ENCODE measurements at regions not wholly inside any gene's neighbourhood (a gene's known extent, or its start where the extent isn't known, plus 50 kb on each side); places are given as distances from the start of the nearest gene placed in this dataset.

DNA sequence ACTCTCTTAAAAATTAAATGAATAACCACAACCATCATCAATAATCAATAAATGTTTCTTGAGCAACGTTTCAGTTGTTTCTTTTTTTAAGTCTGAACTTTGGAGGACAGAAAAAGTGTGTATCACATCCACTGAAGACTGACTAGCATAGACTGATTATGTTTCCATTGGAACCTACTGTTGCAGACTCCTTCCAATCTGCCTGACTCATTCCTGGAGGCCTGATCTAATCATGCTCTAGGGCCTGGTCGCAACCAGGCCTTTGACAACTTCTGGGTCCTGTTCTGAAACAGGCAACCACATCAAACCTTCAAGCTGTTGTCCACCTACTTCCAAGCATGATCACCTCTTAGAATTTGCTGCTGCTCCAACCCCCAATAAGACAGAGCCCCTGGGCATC lies 109.2 kb upstream of the NUDT7 start:
- intact Hi-C loops (cut with DNase I; ENCODE audit: low total_unique reads): no loop called here
- DNase-seq: no peak
- H3K36me3 ChIP-seq: no peaks in the 10 kb centered on the region
- no peaks in the 10 kb centered on the region for H3K9me3 ChIP-seq
- no peak overlapping the region for H3K27ac ChIP-seq
- H3K4me3 ChIP-seq: no peak overlapping the region
- in situ Hi-C loops (cut with MboI; ENCODE audit: low pct_ligation_motif_present in 1 of 4, low pct_unique_long_range_greater_than_20kb in 1 of 4, low sequenced_read_pairs in 3 of 4): no loop called here
- 17 to 41% methylated on average over 1 to 2 of the region's 2 CpGs for WGBS, 2 donors (ENCODE audit: low coverage in 1 of 2)
- H3K4me1 ChIP-seq: no peaks in the 10 kb centered on the region
- TF ChIP-seq CTCF (IDR thresholded peaks at IDR 0.05) (no peak), POLR2A (IDR thresholded peaks at IDR 0.05) (no peak), EP300 (IDR thresholded peaks at IDR 0.05; ENCODE audit: low read depth) (no peak), POLR2AphosphoS5 (IDR thresholded peaks at IDR 0.05) (no peak)
- H3K27me3 ChIP-seq: no peaks in the 10 kb centered on the region

- TF ChIP-seq POLR2A (IDR thresholded peaks at IDR 0.05): no peak
- TF ChIP-seq CTCF (IDR thresholded peaks at IDR 0.05): no peak
- Histone ChIP-seq H3K9me3 (no peaks in the 10 kb centered on the region), H3K4me3 (no peak overlapping the region), H3K27me3 (no peaks in the 10 kb centered on the region), H3K4me1 (no peaks in the 10 kb centered on the region), H3K36me3 (no peaks in the 10 kb centered on the region), H3K27ac (no peak overlapping the region)
- 69 to 74% methylated on average over 3 of the region's 3 CpGs for WGBS, 2 donors (ENCODE audit: low coverage in 1 of 2)
- DNase-seq: no peak
- in situ Hi-C loops (cut with MboI; ENCODE audit: low pct_ligation_motif_present in 1 of 4, low pct_unique_long_range_greater_than_20kb in 1 of 4, low sequenced_read_pairs in 3 of 4) (no loop called here), intact Hi-C loops (cut with DNase I; ENCODE audit: low total_unique reads) (no loop called here)
Observed at GRCh38 chr16:77617553-77617952, 104.8 kb upstream of the NUDT7 start.

DNA sequence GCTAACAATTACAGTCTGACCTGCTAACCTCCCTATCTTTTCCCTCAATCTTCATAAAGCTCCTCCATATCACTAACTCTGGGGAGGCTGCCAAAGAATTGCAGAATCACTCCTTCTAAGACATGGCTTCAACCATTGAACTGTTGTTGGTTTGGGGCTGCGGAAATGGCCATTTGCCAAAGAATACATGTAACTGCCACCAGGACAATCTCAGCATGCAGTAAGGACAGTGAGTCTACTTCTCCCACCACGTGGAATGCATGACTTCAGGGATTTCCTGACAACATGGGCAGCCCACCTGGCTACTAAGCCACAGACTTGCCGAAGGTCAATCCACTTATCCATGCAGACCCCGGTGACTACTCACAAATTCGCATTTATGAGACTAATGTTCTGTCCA lies 104.3 kb upstream of the NUDT7 start:
- Histone ChIP-seq H3K4me3 (no peak overlapping the region), H3K36me3 (no peaks in the 10 kb centered on the region), H3K27me3 (no peaks in the 10 kb centered on the region), H3K9me3 (no peaks in the 10 kb centered on the region), H3K4me1 (no peaks in the 10 kb centered on the region), H3K27ac (no peak overlapping the region)
- 73 to 81% methylated on average over 4 to 5 of the region's 5 CpGs for WGBS, 2 donors (ENCODE audit: low coverage in 1 of 2)
- intact Hi-C loops (cut with DNase I; ENCODE audit: low total_unique reads): no loop called here
- no peak for TF ChIP-seq POLR2AphosphoS5 (IDR thresholded peaks at IDR 0.05)
- TF ChIP-seq POLR2A (IDR thresholded peaks at IDR 0.05): no peak
- no peak for TF ChIP-seq CTCF (IDR thresholded peaks at IDR 0.05)
- in situ Hi-C loops (cut with MboI; ENCODE audit: low pct_ligation_motif_present in 1 of 4, low pct_unique_long_range_greater_than_20kb in 1 of 4, low sequenced_read_pairs in 3 of 4): no loop called here
- no peak for DNase-seq

- intact Hi-C loops (cut with DNase I; ENCODE audit: low total_unique reads) (no loop called here), in situ Hi-C loops (cut with MboI; ENCODE audit: low pct_ligation_motif_present in 1 of 4, low pct_unique_long_range_greater_than_20kb in 1 of 4, low sequenced_read_pairs in 3 of 4) (no loop called here)
- Histone ChIP-seq H3K27ac (no peak overlapping the region), H3K36me3 (no peaks in the 10 kb centered on the region), H3K9me3 (no peaks in the 10 kb centered on the region), H3K27me3 (no peaks in the 10 kb centered on the region), H3K4me3 (no peak overlapping the region), H3K4me1 (no peaks in the 10 kb centered on the region)
- 81% methylated on average over 5 of the region's 5 CpGs; no CpG with 5 or more reads in 1 of the 2 donors for WGBS, 2 donors (ENCODE audit: low coverage in 1 of 2)
- TF ChIP-seq POLR2A (IDR thresholded peaks at IDR 0.05) (no peak), CTCF (IDR thresholded peaks at IDR 0.05) (no peak), EP300 (IDR thresholded peaks at IDR 0.05; ENCODE audit: low read depth) (no peak), POLR2AphosphoS5 (IDR thresholded peaks at IDR 0.05) (no peak)
- no peak for DNase-seq
Observed at GRCh38 chr16:77618951-77619350, 103.4 kb upstream of the NUDT7 start.

Measured in transverse colon (tissue), 4 donors.